ENCODE measurements at regions not wholly inside any gene's neighbourhood (a gene's known extent, or its start where the extent isn't known, plus 50 kb on each side); places are given as distances from the start of the nearest gene placed in this dataset.

GRCh38 chr10:23694446-23694920, 255.6 kb downstream of the OTUD1 start:
- TF ChIP-seq POLR2AphosphoS5 (IDR thresholded peaks at IDR 0.05; ENCODE audit: insufficient read depth, low read depth, low read length) (no peak), GATA2 (IDR thresholded peaks at IDR 0.05; ENCODE audit: insufficient read depth, insufficient read length, low read depth, low read length) (no peak), EZH2 (IDR thresholded peaks at IDR 0.05; ENCODE audit: borderline replicate concordance, low read depth, low read length, severe bottlenecking) (no peak), MYC (IDR thresholded peaks at IDR 0.05; ENCODE audit: low read depth, low read length) (no peak), MAX (IDR thresholded peaks at IDR 0.05; ENCODE audit: insufficient read depth, insufficient read length) (no peak), POLR2A (IDR thresholded peaks at IDR 0.05; ENCODE audit: low read depth, low read length) (no peak), CTCF (IDR thresholded peaks at IDR 0.05; ENCODE audit: extremely low read depth in 1 of 2, insufficient read depth in 1 of 2, low read depth in 1 of 2, low read length in 2 of 2) (no peak), FOS (IDR thresholded peaks at IDR 0.05; ENCODE audit: borderline replicate concordance, insufficient read depth, low read length) (no peak)
- Histone ChIP-seq H3K9me1 (replicated peaks; ENCODE audit: control insufficient read depth, extremely low read depth, insufficient read depth, low read length) (no peaks in the 10 kb centered on the region), H3K4me3 (replicated peaks in 1 of 3; ENCODE audit: insufficient read depth in 1 of 3, low read depth in 1 of 3, low read length in 3 of 3) (no peak overlapping the region), H3K9ac (replicated peaks; ENCODE audit: extremely low read depth, insufficient read depth, low read length) (no peak overlapping the region), H3K9me3 (replicated peaks; ENCODE audit: control insufficient read depth, insufficient read depth, low read length) (no peaks in the 10 kb centered on the region), H4K20me1 (replicated peaks; ENCODE audit: control insufficient read depth, extremely low read depth, insufficient read depth, low read length) (no peaks in the 10 kb centered on the region), H2AFZ (ENCODE audit: low read depth, low read length) (no peak overlapping the region), H3K27ac (ENCODE audit: insufficient read depth, low read depth, low read length) (no peak overlapping the region), H3K4me1 (ENCODE audit: control insufficient read depth, extremely low read depth, insufficient read depth, low read length) (no peaks in the 10 kb centered on the region), H3K36me3 (ENCODE audit: control insufficient read depth in 2 of 2, extremely low read depth in 1 of 2, insufficient read depth in 2 of 2, low read length in 2 of 2) (no peaks in the 10 kb centered on the region), H3K79me2 (ENCODE audit: control insufficient read depth, insufficient read depth, low read length) (no peaks in the 10 kb centered on the region), H3K4me2 (ENCODE audit: insufficient read depth, low read length) (no peak overlapping the region), H3K27me3 (ENCODE audit: control insufficient read depth in 2 of 2, insufficient read depth in 2 of 2, low read length in 2 of 2) (peaks cover 4 to 13% of the 10 kb centered on the region in 2 experiments)
- no TSS peak for BruUV-seq (replicated peaks)
- FAIRE-seq (no peak), DNase-seq (ENCODE audit: low read depth, low spot score) (no peak)
- dilution Hi-C loops (cut with MboI; ENCODE audit: extremely low pct_ligation_motif_present, low sequenced_read_pairs) (no loop called here), intact Hi-C loops (cut with micrococcal nuclease) (no loop called here)
- ChIA-PET POLR2A (no interaction called here), CTCF (no interaction called here)
